WI38 (cell line): ENCODE measurements at regions not wholly inside any gene's neighbourhood (a gene's known extent, or its start where the extent isn't known, plus 50 kb on each side); places are given as distances from the start of the nearest gene placed in this dataset.
"Not testable (repeated sequence)": the region's sequence is repeated elsewhere in the genome, so short reads cannot be mapped to it uniquely, and the experiment has no call there.

ENCODE experiments used
- H3K4me3 ChIP-seq: 2 replicates; pipeline ENCODE4 v1.5.1; 2011; ENCODE audit warnings: low read depth, mild to moderate bottlenecking, control low read depth, low read length
- CTCF ChIP-seq: IDR thresholded peaks from 2 replicates; pipeline ENCODE4 v1.5.1; 2012; ENCODE audit warnings: low read depth, mild to moderate bottlenecking, control low read depth, low read length

- no peak overlapping the region for H3K4me3 ChIP-seq
- no peak for TF ChIP-seq CTCF
Measured at GRCh38 chr1:59195151-59195550, 101.7 kb upstream of the FGGY start.

- no peak overlapping the region for H3K4me3 ChIP-seq
- no peak for TF ChIP-seq CTCF
Measured at GRCh38 chr1:59198564-59198963, 98.3 kb upstream of the FGGY start.

GRCh38 chr1:59199147-59199546, 97.7 kb upstream of the FGGY start:
- no peak overlapping the region for H3K4me3 ChIP-seq
- no peak for TF ChIP-seq CTCF

GRCh38 chr1:59199719-59200376, 97.0 kb upstream of the FGGY start:
- no peak overlapping the region for H3K4me3 ChIP-seq
- no peak for TF ChIP-seq CTCF

- TF ChIP-seq CTCF: no peak
Measured at GRCh38 chr1:59201341-59201740, 95.6 kb upstream of the FGGY start.

GRCh38 chr1:59202455-59202854, 94.4 kb upstream of the FGGY start:
- no peak for TF ChIP-seq CTCF
- H3K4me3 ChIP-seq: no peak overlapping the region

More at GRCh38 chr1:59201341-59201740, 95.6 kb upstream of the FGGY start:
- H3K4me3 ChIP-seq: no peak overlapping the region

- no peak for TF ChIP-seq CTCF
- no peak overlapping the region for H3K4me3 ChIP-seq
Measured at GRCh38 chr1:59204001-59204400, 92.9 kb upstream of the FGGY start.

GRCh38 chr1:59206616-59207015, 90.3 kb upstream of the FGGY start:
- not testable (repeated sequence) for H3K4me3 ChIP-seq

GRCh38 chr1:59210430-59210829, 86.5 kb upstream of the FGGY start:
- H3K4me3 ChIP-seq: not testable (repeated sequence)
